ENCODE measurements at regions not wholly inside any gene's neighbourhood (a gene's known extent, or its start where the extent isn't known, plus 50 kb on each side); places are given as distances from the start of the nearest gene placed in this dataset.

DNA sequence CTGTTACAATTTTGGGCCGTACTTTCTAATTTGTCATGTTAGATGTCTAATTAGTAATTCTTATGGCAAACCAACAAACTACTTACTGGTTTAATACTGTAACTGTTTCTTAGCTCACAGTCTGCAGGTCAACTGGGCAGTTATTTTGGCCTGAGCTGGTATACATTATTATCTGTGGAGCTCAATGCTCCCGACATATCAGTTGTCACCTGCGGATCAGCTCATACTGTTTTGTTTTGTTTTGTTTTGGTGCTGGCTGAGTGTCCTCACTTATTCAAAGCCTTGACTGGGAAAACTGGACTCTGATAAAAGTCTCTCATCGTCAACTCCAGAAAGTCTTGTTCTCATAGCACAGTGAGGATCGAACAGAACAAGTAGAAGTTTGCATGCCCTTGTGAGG, 1060.6 kb upstream of the CDH8 start:
- no peak overlapping the region for H3K27ac ChIP-seq
- no peaks in the 10 kb centered on the region for H3K36me3 ChIP-seq
- no peaks in the 10 kb centered on the region for H3K9me3 ChIP-seq (ENCODE audit: low read depth)
- H3K27me3 ChIP-seq, result no peaks in the 10 kb centered on the region
- TF ChIP-seq, protein P1, sequence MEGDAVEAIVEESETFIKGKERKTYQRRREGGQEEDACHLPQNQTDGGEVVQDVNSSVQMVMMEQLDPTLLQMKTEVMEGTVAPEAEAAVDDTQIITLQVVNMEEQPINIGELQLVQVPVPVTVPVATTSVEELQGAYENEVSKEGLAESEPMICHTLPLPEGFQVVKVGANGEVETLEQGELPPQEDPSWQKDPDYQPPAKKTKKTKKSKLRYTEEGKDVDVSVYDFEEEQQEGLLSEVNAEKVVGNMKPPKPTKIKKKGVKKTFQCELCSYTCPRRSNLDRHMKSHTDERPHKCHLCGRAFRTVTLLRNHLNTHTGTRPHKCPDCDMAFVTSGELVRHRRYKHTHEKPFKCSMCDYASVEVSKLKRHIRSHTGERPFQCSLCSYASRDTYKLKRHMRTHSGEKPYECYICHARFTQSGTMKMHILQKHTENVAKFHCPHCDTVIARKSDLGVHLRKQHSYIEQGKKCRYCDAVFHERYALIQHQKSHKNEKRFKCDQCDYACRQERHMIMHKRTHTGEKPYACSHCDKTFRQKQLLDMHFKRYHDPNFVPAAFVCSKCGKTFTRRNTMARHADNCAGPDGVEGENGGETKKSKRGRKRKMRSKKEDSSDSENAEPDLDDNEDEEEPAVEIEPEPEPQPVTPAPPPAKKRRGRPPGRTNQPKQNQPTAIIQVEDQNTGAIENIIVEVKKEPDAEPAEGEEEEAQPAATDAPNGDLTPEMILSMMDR (IDR thresholded peaks at IDR 0.05; ENCODE audit: low read depth, low read length), result no peak
- H3K4me1 ChIP-seq (ENCODE audit: low read depth), result no peaks in the 10 kb centered on the region
- no peak for DNase-seq (ENCODE audit: low read depth in 1 of 2, low spot score in 1 of 2)
- no peak overlapping the region for H3K4me3 ChIP-seq

DNA sequence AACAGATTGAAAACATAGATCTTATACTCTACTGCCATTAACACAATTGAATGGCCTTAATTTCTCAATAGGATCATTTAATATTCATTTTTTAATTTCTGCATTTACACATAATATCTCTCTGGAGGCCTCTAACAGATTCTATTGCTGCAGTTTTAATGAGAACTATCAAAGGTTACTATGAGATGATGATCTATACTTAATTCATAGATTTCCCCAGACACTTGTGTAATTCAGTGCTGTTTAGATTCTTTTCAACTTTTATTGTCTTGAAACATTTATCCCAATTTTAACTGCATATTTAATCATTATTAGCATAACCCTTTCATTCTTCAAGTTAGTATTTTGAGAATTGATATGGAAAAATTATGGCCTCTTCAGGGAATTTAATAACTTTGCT, 1056.5 kb upstream of the CDH8 start:
- H3K4me3 ChIP-seq, result no peak overlapping the region
- H3K27me3 ChIP-seq, result no peaks in the 10 kb centered on the region
- H3K27ac ChIP-seq, result no peak overlapping the region
- no peaks in the 10 kb centered on the region for H3K36me3 ChIP-seq
- DNase-seq (ENCODE audit: low read depth in 1 of 2, low spot score in 1 of 2), result no peak
- no peaks in the 10 kb centered on the region for H3K9me3 ChIP-seq (ENCODE audit: low read depth)
- no peaks in the 10 kb centered on the region for H3K4me1 ChIP-seq (ENCODE audit: low read depth)
- TF ChIP-seq, protein P1 (IDR thresholded peaks at IDR 0.05; ENCODE audit: low read depth, low read length), result no peak

DNA sequence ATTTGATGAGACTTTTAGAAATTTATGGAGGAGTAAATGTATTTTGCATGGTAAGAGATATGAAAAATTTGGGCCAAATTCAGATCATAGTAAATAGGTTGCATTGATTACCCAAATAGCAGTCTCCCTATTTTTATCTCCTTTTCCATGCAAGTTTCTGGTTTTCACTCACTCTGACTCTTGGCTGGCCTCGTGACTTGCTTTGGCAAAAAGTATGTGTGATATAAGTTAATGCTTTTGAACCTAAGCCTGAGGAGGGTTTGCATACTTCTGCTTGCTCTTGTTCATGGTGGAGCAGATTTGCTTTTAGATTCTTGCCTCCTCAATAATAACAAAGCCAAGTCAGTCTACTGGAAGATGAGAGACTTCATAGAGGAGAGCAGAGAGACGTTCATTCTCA, 1045.9 kb upstream of the CDH8 start:
- H3K36me3 ChIP-seq, result no peaks in the 10 kb centered on the region
- H3K4me1 ChIP-seq (ENCODE audit: low read depth), result peaks cover 9% of the 10 kb centered on the region
- TF ChIP-seq, protein P1 (IDR thresholded peaks at IDR 0.05; ENCODE audit: low read depth, low read length), result no peak
- no peaks in the 10 kb centered on the region for H3K9me3 ChIP-seq (ENCODE audit: low read depth)
- DNase-seq (ENCODE audit: low read depth in 1 of 2, low spot score in 1 of 2), result no peak
- no peak overlapping the region for H3K27ac ChIP-seq
- no peak overlapping the region for H3K4me3 ChIP-seq
- H3K27me3 ChIP-seq, result no peaks in the 10 kb centered on the region

DNA sequence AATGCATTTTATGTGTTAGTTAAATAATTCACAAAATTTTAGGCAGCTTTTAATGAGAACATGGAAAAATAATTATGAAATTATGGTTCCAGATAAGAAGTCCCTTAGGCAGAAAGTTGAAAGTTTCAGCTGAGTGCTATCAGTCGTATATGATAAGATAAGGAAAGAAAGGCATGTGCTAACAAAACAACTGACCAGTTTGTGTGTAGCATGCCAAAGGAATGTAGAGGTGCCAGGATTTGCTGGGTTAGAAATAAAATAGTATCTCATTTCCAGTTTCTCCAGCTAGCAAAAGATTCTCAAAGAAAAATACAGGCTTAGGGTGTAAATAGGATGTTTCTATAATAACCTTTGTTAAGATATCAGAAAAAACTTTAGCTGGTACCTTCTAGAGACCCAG, 1044.5 kb upstream of the CDH8 start:
- DNase-seq (ENCODE audit: low read depth in 1 of 2, low spot score in 1 of 2), result peak in 1 of 2 donors; percentile 15
- H3K4me3 ChIP-seq, result no peak overlapping the region
- H3K4me1 ChIP-seq (ENCODE audit: low read depth), result peaks cover 9% of the 10 kb centered on the region
- no peaks in the 10 kb centered on the region for H3K9me3 ChIP-seq (ENCODE audit: low read depth)
- no peaks in the 10 kb centered on the region for H3K27me3 ChIP-seq
- TF ChIP-seq, protein P1 (IDR thresholded peaks at IDR 0.05; ENCODE audit: low read depth, low read length), result no peak
- no peaks in the 10 kb centered on the region for H3K36me3 ChIP-seq
- H3K27ac ChIP-seq, result no peak overlapping the region

DNA sequence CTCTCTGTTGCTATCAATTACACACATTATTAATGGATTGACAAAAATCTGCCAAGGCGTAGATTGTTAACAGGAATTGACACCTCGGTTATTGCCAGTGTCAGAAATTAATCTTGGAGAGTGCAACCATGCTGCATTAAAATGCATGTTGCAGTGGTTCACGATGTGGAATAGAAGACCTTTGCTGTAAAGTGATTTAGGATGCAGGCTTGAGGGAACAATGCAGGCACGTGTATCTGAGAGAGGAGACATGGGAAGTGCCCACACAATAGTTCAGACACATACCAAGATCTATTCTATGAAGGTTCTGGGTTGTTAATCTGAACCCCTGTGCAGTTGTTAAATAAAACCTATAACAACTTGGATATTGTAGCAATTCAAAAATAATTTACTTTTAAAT, 1032.8 kb upstream of the CDH8 start:
- no peaks in the 10 kb centered on the region for H3K36me3 ChIP-seq
- no peak overlapping the region for H3K4me3 ChIP-seq
- no peak for DNase-seq (ENCODE audit: low read depth in 1 of 2, low spot score in 1 of 2)
- H3K27me3 ChIP-seq, result no peaks in the 10 kb centered on the region
- TF ChIP-seq, protein P1 (IDR thresholded peaks at IDR 0.05; ENCODE audit: low read depth, low read length), result no peak
- no peaks in the 10 kb centered on the region for H3K9me3 ChIP-seq (ENCODE audit: low read depth)
- H3K27ac ChIP-seq, result no peak overlapping the region
- H3K4me1 ChIP-seq (ENCODE audit: low read depth), result no peaks in the 10 kb centered on the region

DNA sequence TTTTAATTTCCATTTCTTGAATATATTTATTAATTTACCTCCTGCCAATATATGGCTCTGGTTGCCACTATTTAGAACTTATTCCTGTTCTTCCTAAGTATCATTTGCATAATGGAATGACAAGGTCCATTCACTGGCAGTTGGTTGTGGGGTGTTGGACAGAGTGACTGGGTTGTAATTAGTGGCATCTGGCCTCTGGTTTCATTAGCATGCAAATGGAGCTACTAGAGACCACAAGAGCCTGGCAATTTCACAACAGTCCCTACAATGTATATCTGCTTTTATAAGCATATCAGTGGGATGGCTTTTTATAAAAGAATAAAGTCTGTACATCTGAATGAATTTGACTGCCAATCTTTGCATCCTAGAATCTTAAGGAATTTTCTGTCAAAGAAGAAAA, 1030.9 kb upstream of the CDH8 start:
- Histone ChIP-seq H3K4me1 (ENCODE audit: low read depth) (no peaks in the 10 kb centered on the region), H3K4me3 (no peak overlapping the region), H3K27me3 (no peaks in the 10 kb centered on the region), H3K27ac (no peak overlapping the region), H3K36me3 (no peaks in the 10 kb centered on the region), H3K9me3 (ENCODE audit: low read depth) (no peaks in the 10 kb centered on the region)
- DNase-seq (ENCODE audit: low read depth in 1 of 2, low spot score in 1 of 2), result no peak
- TF ChIP-seq, protein P1 (IDR thresholded peaks at IDR 0.05; ENCODE audit: low read depth, low read length), result no peak

Data from cardiac muscle cell (in vitro differentiated cells and primary cell).